ENCODE measurements at regions not wholly inside any gene's neighbourhood (a gene's known extent, or its start where the extent isn't known, plus 50 kb on each side); places are given as distances from the start of the nearest gene placed in this dataset.

DNA sequence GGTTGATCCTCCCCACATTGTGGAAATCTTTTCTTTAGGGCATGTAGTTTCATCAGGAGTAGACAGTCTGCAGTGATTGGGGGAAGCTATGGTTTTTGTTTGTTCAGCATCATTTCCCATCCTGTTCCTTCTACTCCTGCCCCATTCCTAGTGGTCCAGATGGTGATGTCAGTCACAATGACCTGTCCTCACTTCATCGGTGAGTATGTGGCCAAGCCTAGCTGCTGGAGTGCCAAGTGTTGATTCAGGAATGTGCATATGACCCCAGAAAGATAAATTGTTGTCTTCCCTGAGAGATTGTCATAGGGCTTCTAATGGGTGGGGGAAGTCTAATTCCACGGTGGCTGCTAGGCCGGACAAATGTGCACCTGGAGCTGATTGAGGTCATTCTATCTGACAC, 130.6 kb upstream of the FAT1 start:
- no peak for DNase-seq (ENCODE audit: extremely low read depth, insufficient read length)
- TF ChIP-seq, protein P1, sequence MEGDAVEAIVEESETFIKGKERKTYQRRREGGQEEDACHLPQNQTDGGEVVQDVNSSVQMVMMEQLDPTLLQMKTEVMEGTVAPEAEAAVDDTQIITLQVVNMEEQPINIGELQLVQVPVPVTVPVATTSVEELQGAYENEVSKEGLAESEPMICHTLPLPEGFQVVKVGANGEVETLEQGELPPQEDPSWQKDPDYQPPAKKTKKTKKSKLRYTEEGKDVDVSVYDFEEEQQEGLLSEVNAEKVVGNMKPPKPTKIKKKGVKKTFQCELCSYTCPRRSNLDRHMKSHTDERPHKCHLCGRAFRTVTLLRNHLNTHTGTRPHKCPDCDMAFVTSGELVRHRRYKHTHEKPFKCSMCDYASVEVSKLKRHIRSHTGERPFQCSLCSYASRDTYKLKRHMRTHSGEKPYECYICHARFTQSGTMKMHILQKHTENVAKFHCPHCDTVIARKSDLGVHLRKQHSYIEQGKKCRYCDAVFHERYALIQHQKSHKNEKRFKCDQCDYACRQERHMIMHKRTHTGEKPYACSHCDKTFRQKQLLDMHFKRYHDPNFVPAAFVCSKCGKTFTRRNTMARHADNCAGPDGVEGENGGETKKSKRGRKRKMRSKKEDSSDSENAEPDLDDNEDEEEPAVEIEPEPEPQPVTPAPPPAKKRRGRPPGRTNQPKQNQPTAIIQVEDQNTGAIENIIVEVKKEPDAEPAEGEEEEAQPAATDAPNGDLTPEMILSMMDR (IDR thresholded peaks at IDR 0.05; ENCODE audit: insufficient read depth, low read length, poor library complexity, severe bottlenecking): no peak
- Histone ChIP-seq H3K27me3 (replicated peaks; ENCODE audit: control insufficient read depth, insufficient read depth, low read length) (no peaks in the 10 kb centered on the region), H3K36me3 (ENCODE audit: control insufficient read depth, insufficient read depth, low read length) (no peaks in the 10 kb centered on the region), H3K4me3 (replicated peaks; ENCODE audit: low read depth, low read length) (no peak overlapping the region)

- DNase-seq (ENCODE audit: extremely low read depth, insufficient read length): no peak
- Histone ChIP-seq H3K4me3 (replicated peaks; ENCODE audit: low read depth, low read length) (no peak overlapping the region), H3K27me3 (replicated peaks; ENCODE audit: control insufficient read depth, insufficient read depth, low read length) (no peaks in the 10 kb centered on the region), H3K36me3 (ENCODE audit: control insufficient read depth, insufficient read depth, low read length) (no peaks in the 10 kb centered on the region)
- TF ChIP-seq, protein P1 (IDR thresholded peaks at IDR 0.05; ENCODE audit: insufficient read depth, low read length, poor library complexity, severe bottlenecking): no peak
These were observed 131.5 kb upstream of the FAT1 start for GRCh38 chr4:186855111-186855510.

DNA sequence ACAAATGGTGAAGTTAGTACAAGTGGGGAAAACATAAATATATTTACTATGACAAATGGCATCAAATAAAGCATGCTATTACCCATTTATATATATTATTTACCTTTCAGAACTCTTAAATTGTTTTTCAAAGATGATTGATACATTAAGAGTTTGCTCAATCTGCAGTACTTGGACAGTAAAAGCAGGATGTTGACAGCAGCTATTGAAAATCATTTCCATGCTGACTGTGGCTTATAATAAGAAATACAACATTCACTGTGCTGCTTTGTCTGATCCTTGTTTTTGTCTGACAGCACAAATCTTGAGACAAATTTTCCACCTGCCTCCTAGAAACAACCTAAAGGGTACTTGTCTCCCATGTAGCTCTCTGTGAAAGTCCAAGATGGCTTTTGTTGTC, 134.1 kb upstream of the FAT1 start:
- H3K36me3 ChIP-seq (ENCODE audit: control insufficient read depth, insufficient read depth, low read length): no peaks in the 10 kb centered on the region
- TF ChIP-seq, protein P1 (IDR thresholded peaks at IDR 0.05; ENCODE audit: insufficient read depth, low read length, poor library complexity, severe bottlenecking): no peak
- DNase-seq (ENCODE audit: extremely low read depth, insufficient read length): no peak
- H3K27me3 ChIP-seq (replicated peaks; ENCODE audit: control insufficient read depth, insufficient read depth, low read length): no peaks in the 10 kb centered on the region
- H3K4me3 ChIP-seq (replicated peaks; ENCODE audit: low read depth, low read length): no peak overlapping the region

- TF ChIP-seq, protein P1 (IDR thresholded peaks at IDR 0.05; ENCODE audit: insufficient read depth, low read length, poor library complexity, severe bottlenecking): no peak
- DNase-seq (ENCODE audit: extremely low read depth, insufficient read length): no peak
- H3K27me3 ChIP-seq (replicated peaks; ENCODE audit: control insufficient read depth, insufficient read depth, low read length): no peaks in the 10 kb centered on the region
- H3K36me3 ChIP-seq (ENCODE audit: control insufficient read depth, insufficient read depth, low read length): no peaks in the 10 kb centered on the region
- no peak overlapping the region for H3K4me3 ChIP-seq (replicated peaks; ENCODE audit: low read depth, low read length)
These were observed 134.7 kb upstream of the FAT1 start for GRCh38 chr4:186858355-186858754.

DNA sequence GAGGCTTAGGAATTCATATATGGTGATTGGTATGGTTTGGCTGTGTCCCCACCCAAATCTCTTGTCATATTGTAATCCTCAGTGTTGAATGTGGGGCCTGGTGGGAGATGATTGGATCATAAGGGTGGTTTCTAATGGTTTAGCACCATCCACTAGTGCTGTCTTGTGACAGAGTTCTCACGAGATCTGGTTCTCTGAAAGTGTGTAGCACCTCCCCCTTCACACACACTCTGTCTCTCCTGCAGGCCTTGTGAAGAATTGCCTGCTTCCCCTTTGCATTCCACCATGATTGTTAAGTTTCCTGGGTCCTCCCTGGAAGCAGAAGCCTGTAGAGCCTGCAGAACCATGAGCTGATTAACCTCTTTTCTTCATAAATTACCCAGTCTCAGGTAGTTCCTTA, 135.8 kb upstream of the FAT1 start:
- DNase-seq (ENCODE audit: extremely low read depth, insufficient read length): no peak
- no peak overlapping the region for H3K4me3 ChIP-seq (replicated peaks; ENCODE audit: low read depth, low read length)
- no peaks in the 10 kb centered on the region for H3K27me3 ChIP-seq (replicated peaks; ENCODE audit: control insufficient read depth, insufficient read depth, low read length)
- TF ChIP-seq, protein P1 (IDR thresholded peaks at IDR 0.05; ENCODE audit: insufficient read depth, low read length, poor library complexity, severe bottlenecking): no peak
- no peaks in the 10 kb centered on the region for H3K36me3 ChIP-seq (ENCODE audit: control insufficient read depth, insufficient read depth, low read length)

DNA sequence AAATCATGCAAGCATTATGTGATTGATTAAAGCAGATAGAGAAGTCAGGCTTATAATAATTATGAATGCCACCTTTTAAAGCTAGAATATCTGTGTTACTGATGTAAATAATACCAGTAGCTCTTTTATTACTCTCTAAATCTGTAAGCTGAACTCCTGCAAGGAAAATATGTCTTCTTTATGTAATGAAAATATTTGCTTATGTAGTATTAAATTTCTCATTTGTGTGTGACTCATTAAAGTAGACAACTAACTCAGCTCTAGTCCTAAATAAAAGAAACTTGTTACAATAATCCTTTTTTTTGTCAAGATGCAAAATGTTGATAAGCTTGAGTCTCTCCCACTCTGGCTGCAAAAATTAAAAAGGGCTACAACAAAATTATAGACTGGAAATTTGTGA, 137.7 kb upstream of the FAT1 start:
- no peak overlapping the region for H3K4me3 ChIP-seq (replicated peaks; ENCODE audit: low read depth, low read length)
- DNase-seq (ENCODE audit: extremely low read depth, insufficient read length): no peak
- no peaks in the 10 kb centered on the region for H3K36me3 ChIP-seq (ENCODE audit: control insufficient read depth, insufficient read depth, low read length)
- TF ChIP-seq, protein P1 (IDR thresholded peaks at IDR 0.05; ENCODE audit: insufficient read depth, low read length, poor library complexity, severe bottlenecking): no peak
- no peaks in the 10 kb centered on the region for H3K27me3 ChIP-seq (replicated peaks; ENCODE audit: control insufficient read depth, insufficient read depth, low read length)

Measured in GM06990 (cell line).